ENCODE measurements at regions not wholly inside any gene's neighbourhood (a gene's known extent, or its start where the extent isn't known, plus 50 kb on each side); places are given as distances from the start of the nearest gene placed in this dataset.
"Not testable (repeated sequence)": the region's sequence is repeated elsewhere in the genome, so short reads cannot be mapped to it uniquely, and the experiment has no call there.

DNA sequence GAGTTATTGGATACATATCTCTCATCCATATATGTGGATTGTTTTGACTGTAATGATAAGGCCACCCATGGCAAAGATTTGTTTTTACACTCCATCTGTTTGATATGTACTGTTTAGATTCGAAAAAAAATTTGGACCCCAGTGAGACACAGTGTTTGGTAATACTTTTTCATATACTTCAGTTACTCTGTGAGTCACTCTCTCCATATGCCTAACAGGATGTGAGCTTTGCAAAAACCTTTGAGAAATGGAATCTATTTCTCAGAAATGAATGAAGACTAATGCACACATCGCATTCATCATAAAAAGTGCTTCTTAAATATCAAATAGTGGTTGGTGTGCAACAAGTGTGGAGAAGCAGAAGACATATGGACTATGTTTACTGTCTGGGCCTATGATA, 781.5 kb downstream of the SLC6A15 start:
- no peak for DNase-seq

DNA sequence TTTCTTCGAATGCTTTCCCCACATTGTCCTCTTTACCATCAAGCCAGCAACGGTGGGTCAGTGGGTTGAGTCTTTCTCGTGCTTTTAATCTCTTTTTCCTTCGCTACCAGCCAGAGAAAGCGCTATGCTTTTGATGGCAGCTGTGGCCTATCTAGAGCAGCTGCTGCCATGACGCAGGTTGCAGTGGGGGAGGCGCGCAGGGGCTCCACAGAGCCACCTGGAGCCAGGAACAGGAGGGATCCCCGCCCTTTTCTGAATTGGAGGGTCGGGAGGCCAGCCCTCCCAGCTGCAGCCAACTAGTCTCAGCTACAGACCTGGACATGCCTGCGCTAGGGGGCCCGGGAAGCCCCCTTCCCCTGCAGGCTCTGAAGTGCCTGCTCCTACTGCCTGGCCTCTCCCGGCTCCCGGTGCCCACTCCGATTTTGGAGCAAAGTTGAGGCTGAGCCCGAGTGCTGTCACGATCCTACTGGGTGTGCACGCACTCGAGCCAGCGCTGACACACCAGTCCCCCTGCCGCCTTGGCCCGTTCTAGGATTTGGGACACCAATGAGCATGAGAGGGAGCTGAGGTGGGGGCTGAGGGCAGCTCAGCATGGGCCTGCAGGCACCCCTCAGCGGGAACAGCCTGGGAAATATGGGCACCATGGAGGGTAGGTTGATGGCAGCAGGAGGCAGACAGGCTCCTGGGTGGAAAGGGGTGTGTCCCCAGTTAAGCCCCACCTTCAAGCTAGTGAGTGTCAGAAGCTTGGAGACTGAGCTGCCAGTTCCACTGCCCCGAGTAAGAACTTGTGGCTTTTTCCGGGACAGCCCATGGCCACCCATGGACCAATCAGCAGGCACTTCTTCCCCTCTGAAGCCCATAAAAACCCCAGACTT, 784.2 kb downstream of the SLC6A15 start:
- DNase-seq, result no peak

DNA sequence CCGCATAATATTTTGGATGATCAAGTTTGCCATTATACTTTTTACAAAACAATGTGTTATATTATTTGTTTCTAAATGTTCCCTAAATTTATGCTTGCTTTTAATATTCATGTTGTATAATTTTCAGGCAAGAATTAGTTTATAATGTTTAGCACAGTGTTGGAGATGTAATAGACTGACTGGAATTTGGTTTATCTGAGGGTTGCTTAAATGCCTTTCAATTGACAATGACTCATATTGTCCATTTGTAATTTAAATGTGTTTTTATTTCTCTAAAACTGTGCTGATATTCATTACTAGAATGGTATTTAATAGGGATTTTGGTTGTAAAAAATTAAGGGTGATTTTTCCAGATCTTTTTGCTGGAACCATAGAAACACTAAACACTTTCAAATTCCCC, 788.4 kb downstream of the SLC6A15 start:
- no peak for DNase-seq

DNA sequence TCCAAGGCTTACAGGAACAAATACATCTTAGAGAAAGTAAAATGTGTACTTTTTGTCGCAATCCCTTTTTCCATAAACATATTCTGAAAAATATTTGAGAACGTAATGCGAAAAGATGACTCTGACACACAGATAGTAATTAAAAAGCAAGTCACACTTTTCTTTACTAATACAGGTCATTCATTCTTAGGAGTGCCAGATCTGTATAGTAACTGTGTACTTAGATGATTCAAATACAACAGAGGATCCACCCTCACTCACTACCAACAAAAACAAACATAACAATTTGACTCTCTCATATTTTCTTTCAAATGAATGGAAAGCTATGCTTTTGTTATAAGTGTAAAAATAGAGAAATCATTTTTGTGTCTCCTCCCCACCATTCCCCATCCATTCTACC, 795.4 kb downstream of the SLC6A15 start:
- no peak for DNase-seq

DNA sequence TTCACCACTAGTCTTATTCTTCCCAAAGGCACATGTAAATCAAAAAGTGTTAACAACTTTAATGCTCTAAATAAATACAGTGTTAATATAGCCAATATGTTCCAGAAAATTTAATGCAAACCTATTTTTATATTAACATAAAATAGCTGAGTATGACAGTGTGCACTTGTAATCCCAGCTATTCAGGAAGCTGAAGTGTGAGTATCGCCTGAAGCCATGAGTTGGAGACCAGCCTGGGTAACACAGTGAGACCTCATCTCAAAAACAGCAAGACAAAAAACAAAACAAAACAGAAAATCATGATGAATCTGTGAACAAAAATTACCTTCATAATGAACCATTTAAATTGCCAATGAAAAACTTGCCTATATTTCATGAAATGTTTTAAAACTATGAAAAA, 798.9 kb downstream of the SLC6A15 start:
- no peak for DNase-seq

DNA sequence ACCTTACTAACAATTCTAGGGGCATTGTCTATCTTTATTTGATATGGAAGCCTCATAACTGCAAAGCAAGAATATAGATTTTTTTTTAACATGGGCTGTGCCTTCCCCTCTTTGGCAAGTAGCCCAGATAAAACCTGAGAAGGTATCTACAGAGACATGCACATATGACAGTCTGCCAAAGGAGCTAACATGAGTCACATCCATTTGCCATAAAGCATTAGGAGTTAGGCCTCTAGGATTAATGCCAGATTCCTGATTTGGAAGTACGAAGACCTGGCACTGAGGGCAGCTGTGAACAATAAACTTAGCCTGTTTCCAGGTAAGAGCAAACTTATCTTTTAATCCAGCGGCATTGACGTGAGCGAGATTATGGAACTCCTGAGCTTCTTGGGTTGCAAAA, 808.7 kb downstream of the SLC6A15 start:
- DNase-seq, result not testable (repeated sequence)

DNA sequence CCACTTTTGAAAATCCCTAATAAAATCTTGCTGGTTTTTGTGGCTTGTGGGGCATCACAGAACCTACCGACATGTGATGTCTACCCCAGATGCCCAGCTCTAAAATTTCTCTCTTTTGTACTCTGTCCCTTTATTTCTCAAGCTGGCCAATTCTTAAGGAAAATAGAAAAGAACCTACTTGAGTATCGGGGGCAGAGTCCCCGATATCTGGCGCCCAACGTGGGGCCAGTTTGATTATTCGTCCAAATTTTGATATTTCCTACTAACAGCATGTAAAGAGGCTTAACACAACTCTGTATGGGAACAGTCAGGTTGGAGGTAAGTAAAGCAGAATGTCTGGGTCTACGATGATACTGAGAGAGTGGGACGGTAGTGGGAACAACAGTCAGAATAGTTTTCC, 810.6 kb downstream of the SLC6A15 start:
- not testable (repeated sequence) for DNase-seq

DNA sequence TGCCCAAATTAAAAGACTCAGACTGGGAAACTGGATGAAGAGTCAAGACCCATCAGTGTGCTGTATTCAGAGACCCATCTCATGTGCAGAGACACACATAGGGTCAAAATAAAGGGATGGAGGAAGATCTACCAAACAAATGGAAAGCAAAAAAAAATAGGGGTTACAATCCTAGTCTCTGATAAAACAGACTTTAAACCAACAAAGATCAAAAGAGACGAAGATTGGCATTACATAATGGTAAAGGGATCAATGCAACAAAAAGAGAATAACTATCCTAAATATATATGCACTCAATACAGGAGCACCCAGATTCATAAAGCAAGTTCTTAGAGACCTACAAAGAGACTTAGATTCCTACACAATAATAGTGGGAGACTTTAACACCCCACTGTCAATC, 813.0 kb downstream of the SLC6A15 start:
- not testable (repeated sequence) for DNase-seq

DNA sequence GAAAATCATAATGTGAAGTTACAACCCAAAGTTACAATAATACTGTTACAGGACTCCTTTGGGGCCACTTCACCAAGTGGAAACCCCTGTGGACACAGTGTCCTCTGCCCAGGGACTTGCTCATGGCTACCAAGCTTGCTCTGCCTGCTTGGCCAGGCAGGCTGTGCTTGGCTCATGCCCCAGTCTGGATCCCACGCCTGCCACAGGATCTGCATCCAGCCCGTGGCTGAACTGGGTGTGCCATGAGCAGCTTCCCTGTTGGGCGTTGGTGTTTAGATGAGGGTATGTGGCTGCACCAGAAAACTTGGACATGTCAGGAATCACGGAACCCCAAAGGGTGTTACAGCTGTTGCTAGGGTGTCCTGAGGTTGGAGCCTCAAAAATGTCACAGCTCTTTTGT, 820.9 kb downstream of the SLC6A15 start:
- no peak for DNase-seq

DNA sequence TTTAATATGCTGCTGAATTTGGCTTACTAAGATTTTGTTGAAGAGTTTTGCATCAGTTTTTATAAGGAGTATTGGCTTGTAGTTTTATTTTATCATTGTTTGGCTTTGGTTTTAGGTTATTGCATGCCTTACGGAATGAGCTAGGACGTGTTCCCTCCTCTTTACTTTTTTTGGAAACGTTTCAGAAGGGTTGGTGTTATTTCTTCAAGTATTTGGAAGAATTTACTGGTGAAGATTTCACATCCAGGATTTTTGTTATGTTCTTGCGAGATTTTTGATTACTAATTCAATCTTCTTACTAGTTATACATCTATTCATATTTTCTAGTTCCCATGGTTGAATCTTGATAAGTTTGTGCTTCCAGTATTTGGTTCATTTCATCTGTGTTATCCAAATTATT, 823.2 kb downstream of the SLC6A15 start:
- DNase-seq, result no peak

DNA sequence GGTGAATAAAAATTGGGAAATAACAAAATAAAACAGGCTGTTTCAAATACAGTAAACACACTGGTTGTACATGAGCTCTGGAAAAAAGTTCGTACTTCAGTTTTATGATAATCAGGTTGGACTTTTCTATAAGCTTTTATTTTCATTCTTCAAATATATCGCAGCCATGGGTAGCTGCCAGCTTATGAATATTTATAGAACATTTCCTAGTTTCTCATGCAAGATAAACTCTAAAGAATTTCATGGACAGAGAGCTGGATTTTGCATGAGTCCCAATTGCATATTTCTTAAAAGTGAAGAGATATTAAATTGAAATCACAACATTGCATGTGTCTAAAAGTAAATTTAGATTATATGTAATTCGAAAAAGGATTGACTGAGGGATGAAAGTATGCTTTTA, 827.6 kb downstream of the SLC6A15 start:
- no peak for DNase-seq

DNA sequence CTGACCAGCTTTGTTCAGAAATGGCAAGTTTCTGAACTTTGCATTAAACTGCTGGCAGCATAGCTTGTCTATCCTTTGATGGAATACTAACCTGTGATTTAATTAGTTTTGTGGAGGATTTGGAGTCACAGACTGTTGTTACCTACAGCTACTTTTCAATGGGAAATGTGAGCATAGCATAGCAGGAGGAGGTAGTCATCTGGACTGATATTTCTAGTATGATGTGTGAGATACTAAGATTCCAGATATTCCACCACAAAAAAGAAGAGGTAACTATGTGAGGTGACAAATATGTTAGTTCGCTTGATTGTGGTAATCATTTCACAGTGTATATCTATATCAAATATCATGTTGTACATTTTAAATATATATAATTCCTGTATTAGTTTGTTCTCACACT, 833.0 kb downstream of the SLC6A15 start:
- no peak for DNase-seq

DNA sequence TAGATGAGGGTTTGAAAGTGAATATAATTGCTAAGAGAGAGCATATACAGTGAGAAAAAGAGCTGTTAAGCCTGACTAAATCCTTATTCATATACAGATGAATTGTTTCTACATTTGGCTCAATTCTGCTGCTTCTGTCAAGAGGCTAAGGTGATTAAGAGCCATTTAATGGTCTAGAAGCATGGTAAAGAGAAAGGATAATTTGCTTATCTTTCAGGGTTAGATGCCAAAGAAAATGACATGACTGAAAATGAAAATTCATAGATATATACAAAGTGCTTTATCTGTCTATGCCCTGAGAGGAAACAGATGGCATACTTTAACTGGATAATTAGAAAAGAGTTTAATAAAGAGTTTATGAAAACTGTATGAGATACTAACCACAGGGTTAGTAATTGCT, 834.9 kb downstream of the SLC6A15 start:
- DNase-seq, result no peak

DNA sequence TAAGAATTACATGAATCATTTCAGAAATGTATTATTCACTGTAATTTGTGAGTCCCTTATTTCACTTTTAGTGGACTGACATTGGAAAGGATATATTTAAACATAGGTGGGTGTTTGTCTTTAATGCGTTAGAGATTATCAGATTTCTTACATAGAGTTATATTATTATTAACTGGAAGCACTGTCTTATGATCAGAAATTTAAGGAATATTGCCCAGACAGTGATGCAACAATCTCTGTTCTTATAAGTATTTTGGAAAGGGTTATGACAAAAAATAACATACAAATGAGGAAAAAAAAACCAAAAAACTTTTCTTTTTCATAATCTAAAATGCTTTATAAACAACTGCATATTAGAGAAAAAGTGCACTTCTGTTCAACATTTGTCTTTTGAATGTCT, 836.6 kb downstream of the SLC6A15 start:
- DNase-seq, result no peak

DNA sequence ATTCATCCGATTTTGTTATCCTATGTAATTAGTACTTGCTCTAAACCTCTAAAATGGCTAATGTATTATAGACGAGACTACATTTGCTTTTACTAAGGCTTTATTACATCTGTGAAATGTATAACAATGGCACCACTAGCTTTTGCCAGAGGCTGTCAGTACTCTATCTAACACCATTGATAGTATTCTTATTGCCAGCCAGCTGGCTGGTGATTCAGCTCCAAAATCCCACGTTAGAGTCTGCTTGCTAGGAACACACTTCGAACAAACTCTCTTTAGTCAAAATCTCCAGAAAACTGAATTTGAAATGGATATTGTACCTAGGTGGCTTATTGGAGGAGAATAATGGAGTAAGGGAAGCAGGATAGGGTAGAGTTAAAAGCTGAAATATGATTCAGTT, 839.2 kb downstream of the SLC6A15 start:
- no peak for DNase-seq

DNA sequence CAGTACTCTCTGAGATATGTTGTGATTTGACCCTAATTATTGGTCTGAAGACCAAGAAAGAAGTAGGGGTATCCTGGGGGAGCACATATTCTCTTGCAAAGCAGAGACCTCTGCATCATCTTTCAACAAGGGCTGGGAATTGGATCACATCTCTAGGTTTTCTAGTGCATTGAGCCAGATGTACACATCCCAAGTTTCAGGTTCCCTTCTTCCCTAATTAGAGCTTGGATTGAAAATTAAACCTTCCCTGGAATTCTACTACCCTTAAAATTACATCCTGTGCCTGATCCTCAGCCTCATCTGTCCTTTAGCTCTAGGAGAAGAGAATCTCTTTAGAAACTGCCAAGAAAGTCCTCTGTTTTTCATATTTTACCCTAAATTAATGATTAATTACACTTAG, 839.6 kb downstream of the SLC6A15 start:
- no peak for DNase-seq

DNA sequence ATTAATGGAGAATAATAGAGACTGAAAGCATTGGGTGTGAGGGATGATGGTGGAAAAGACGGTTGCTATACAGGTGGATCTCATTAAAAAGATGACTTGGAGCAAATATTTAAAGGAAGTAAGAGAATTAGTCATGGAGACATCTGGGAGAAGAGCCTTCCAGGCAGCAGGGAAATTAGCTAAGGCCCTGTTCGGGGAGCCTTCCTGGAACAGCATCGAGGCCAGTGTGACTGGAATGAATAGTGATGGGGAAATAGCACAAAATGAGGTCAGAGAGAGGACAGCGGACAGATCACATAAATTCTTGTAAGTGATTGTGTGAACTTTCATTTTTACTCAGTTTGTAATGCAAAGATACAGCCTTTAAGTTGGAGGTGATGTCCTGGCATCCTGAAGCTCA, 842.3 kb downstream of the SLC6A15 start:
- DNase-seq, result no peak

DNA sequence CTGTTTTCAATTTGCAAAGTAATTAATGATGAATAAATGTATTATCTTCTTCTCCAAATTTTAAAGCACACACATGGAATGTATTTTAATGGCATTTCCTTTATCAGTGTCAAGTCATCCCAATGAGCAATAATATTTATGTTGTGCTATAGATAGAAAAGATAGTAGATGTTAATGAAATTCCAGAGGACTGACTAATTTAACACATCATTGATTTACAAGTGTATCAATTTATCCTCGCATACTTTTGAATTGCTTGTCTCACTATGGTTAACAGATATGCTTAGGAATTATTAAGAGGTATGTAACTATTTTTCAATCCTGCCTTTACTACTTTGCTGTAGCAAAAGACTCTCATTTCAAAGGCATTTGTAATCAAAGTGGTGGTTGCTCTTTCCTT, 842.9 kb downstream of the SLC6A15 start:
- no peak for DNase-seq

DNA sequence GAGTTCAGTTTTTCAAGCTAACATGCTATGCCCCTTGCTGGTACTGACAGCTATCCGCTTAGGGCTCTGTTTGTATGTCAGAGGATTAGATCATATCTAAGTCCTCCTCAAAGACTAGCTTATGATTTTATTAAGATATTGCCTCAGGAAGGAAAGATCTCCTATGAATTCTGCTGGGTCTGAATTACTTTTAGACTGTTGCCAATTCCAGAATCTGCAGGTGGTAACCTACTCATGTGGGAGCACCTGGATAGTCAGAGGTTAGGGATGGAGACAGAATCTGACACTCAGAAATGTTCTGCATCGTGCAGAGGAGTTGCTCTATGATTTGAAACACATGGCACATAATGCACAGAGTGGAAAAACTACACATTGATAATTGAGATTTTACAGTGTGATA, 843.4 kb downstream of the SLC6A15 start:
- DNase-seq, result no peak

DNA sequence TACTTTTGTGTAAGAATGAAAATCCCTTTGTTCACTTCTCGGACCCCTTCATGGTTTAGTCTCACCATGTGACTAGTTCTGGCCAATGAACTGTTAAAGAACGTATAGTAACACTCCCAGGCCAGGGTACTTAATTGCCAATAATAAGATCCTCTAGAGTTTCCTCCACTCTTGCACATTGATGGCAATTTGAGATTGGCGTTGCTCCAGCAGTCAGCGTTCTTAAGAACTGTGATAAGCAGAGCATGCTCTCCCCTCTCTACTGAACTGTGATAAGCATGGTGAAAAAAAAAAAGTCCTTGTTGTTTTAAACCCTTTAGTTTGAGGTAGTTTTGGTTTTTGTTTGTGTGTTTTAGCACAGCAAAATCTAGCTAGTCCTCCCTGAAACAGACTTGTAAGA, 854.5 kb downstream of the SLC6A15 start:
- DNase-seq, result no peak

DNA sequence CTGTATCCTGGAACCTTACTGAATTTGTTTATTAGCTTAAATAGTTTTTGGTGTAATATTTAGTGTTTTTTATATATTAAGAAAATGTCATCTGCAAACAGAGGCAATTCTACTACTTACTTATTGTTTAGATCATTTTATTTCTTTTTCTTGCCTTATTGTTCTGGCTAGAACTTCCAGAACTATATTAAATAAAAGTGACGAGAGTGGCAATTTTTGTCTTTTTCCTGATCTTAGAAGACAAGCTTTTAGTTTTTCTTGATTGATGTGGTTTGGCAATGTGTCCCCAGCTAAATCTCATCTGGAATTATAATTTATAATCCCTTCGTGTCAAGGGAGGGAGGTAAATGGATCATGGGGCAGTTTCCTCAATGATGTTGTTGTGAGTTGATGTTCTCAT, 857.8 kb downstream of the SLC6A15 start:
- DNase-seq, result no peak

DNA sequence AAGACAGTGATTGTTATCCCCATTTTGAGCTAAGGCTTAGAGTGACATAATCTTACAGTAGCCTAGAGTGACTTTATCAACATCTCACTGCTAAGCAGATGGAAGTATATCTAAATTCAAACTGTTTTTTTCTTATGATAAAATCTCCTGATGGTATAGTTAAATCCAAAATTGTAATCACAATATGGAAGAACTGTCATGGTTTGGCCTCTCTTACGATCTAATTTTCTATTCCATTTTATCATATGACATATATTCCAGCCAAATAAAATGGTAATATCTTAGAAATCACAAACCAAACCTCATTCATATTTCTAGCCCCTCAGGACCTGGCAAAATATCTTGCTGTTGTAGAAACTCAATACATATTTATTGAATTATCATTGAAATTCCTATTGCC, 864.7 kb downstream of the SLC6A15 start:
- DNase-seq, result no peak

DNA sequence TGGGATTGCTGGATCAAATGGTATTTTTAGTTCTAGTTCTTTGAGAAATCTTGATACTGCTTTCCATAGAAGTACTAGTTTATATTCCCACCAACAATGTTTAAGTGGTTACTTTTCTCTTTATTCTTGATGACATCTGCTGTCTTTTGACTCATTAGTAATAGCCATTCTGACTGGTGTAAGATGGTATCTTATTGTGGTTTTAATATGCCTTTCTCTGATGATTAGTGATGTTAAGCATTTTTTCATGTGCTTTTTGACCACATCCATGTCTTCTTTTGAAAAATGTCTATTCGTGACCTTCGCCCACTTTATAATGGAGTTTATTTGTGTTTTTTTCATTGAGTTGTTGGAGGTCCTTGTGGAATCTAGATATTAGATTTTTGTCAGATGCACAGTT, 865.7 kb downstream of the SLC6A15 start:
- no peak for DNase-seq

DNA sequence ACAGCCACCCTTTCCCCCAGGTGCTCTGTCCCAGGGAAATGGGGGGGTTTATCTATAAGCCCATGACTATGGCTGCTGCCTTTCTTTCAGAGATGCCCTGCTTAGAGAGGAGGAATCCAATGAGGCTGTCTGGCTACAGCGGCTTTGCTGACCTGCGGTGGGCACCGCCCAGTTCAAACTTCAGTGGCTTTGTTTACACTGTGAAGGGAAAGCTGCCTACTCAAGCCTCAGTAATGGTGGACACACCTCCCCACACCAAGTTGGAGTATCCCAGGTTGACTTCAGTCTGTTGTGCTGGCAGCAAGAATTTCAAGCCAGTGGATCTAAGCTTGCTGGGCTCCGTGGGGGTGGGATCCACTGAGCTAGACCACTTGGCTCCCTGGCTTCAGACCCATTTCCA, 869.2 kb downstream of the SLC6A15 start:
- DNase-seq, result no peak

DNA sequence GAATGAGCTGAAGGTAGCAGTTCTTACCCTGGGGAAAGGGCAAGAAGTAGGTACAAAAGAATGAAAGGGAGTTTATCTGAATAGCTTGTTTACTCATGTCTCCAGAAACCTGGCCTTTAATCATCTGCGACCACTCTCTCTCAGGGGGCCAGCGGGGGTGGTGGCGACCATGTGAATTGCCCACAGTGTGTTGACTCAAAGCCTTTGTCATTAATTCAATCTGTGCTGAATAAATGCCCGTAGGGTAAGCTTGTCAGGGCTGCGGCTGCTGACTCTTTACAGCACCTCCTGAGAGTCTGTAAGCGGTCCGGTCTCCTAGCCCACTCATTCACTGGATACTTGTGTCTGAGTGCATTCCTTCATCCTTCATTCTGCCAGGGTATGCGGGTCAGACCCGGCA, 874.4 kb downstream of the SLC6A15 start:
- DNase-seq, result no peak

Measured in right kidney (tissue), 1 donor.